ENCODE measurements at regions not wholly inside any gene's neighbourhood (a gene's known extent, or its start where the extent isn't known, plus 50 kb on each side); places are given as distances from the start of the nearest gene placed in this dataset.

DNA sequence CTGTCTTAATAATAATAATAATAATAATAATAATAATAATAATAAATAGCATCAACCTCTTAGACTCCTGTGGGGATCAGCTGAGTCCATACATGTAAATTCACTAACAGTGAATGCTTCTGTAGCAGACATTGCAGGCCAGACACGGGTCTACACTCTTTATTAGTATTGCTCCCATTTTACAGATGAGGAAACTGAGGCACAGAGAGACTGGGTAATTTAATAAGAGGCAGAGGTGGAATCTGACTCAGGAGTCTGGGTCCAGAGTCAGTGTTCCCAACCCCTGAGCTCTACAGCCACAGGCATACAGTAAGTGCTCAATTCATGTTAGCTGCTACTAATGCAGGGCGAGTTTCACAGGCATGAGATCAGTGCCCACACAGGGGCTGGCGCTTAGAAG, 123.2 kb upstream of the MAP1LC3B2 start:
- Mint-ChIP-seq H3K4me3 (no peak overlapping the region), H3K27me3 (ENCODE audit: low read depth) (peaks cover 6% of the 10 kb centered on the region)

DNA sequence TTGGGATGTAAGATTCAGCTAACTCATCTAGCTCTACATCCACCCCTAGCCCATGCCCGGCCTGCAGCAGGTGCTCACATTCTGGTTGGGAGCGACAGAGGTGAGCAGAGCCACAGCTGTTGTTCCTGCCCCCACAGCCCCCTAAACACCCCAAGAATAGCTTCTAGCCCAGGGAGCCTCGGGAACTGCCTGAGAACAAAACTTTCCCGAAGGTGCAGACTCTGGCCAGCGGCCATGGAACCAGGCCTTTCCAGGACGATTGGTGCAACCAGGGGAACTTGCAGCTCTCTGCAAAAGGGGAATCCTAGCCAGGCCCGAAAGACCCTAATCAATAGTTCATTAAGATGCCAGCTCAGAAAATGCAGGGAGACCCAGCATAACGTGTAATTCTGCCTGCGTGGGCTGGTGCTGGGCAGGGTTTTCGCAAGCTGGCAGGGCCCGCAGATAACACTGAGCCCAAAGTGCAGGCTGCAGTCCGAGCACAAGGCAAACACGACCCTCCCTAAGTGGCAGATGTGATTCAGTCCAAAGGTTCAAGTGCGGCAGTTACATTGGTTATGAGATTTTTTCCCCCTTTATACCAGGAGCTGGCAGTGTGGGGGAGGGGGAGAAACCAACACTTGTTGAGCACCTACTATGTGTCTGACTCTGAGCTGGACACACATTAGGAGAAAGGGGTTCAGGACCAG, 122.5 kb upstream of the MAP1LC3B2 start:
- Mint-ChIP-seq H3K27ac (peak overlapping the region in 1 of 3 experiments; percentile 58), H3K9me3 (no peaks in the 10 kb centered on the region), H3K36me3 (ENCODE audit: low read depth) (no peaks in the 10 kb centered on the region)

More for the DNA sequence above, 123.2 kb upstream of the MAP1LC3B2 start:
- no peaks in the 10 kb centered on the region for H3K9me3 Mint-ChIP-seq
- H3K36me3 Mint-ChIP-seq (ENCODE audit: low read depth), result no peaks in the 10 kb centered on the region
- peaks cover 43% of the 10 kb centered on the region for H3K4me1 Mint-ChIP-seq
- H3K27ac Mint-ChIP-seq, result no peak overlapping the region
- TF ChIP-seq, protein P1, sequence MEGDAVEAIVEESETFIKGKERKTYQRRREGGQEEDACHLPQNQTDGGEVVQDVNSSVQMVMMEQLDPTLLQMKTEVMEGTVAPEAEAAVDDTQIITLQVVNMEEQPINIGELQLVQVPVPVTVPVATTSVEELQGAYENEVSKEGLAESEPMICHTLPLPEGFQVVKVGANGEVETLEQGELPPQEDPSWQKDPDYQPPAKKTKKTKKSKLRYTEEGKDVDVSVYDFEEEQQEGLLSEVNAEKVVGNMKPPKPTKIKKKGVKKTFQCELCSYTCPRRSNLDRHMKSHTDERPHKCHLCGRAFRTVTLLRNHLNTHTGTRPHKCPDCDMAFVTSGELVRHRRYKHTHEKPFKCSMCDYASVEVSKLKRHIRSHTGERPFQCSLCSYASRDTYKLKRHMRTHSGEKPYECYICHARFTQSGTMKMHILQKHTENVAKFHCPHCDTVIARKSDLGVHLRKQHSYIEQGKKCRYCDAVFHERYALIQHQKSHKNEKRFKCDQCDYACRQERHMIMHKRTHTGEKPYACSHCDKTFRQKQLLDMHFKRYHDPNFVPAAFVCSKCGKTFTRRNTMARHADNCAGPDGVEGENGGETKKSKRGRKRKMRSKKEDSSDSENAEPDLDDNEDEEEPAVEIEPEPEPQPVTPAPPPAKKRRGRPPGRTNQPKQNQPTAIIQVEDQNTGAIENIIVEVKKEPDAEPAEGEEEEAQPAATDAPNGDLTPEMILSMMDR (IDR thresholded peaks at IDR 0.05; ENCODE audit: unreplicated experiment in 3 of 3), result no peak

DNA sequence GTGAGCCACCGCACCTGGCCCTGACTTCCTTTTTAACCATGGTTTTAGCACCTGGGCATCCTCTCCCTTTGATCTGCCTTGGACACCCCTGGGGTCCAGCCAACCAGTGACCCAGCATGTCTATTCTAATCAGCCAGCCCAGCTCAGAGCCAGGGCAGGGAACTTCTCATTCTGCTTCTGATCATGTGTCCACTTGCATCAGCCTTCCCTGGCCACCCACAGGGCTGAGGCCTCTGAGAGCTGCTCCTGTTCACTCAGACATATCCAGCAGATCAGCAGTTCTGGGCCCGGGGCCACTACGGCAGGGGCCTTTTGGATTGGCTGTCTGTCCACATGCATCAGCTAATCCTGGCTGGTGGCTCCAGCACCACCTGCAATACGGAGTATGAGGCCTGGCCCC, 117.9 kb upstream of the MAP1LC3B2 start:
- no peaks in the 10 kb centered on the region for H3K36me3 Mint-ChIP-seq (ENCODE audit: low read depth)
- peaks cover 33% of the 10 kb centered on the region for H3K4me1 Mint-ChIP-seq
- H3K4me3 Mint-ChIP-seq, result no peak overlapping the region
- TF ChIP-seq, protein P1 (IDR thresholded peaks at IDR 0.05; ENCODE audit: unreplicated experiment in 3 of 3), result no peak
- peaks cover 6% of the 10 kb centered on the region for H3K27me3 Mint-ChIP-seq (ENCODE audit: low read depth)
- H3K27ac Mint-ChIP-seq, result peak overlapping the region in 1 of 3 experiments; percentile 45
- H3K9me3 Mint-ChIP-seq, result no peaks in the 10 kb centered on the region

More for the DNA sequence above, 122.5 kb upstream of the MAP1LC3B2 start:
- TF ChIP-seq, protein P1 (IDR thresholded peaks at IDR 0.05; ENCODE audit: unreplicated experiment in 3 of 3), result no peak
- Mint-ChIP-seq H3K4me1 (peaks cover 38% of the 10 kb centered on the region), H3K4me3 (no peak overlapping the region), H3K27me3 (ENCODE audit: low read depth) (peaks cover 6% of the 10 kb centered on the region)

DNA sequence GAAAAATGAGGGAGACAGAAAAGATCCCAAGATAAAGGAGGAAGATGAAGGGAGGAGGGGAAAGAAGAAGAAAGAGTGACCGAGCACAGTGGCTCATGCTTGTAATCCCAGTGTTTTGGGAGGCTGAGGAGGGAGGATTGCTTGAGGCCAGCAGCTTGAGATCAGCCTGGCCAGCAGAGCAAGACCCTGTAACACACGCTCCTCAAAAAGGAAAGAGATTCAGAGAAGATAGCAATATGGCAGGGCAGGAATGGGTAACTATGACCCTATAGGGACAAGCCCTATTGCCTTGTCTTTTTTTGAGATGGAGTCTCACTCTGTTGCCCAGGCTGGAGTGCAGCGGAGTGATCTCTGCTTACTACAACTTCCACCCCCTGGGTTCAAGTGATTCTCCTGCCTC, 116.9 kb upstream of the MAP1LC3B2 start:
- Mint-ChIP-seq H3K36me3 (ENCODE audit: low read depth) (no peaks in the 10 kb centered on the region), H3K4me1 (peaks cover 25% of the 10 kb centered on the region), H3K27me3 (ENCODE audit: low read depth) (no peaks in the 10 kb centered on the region), H3K9me3 (no peaks in the 10 kb centered on the region), H3K27ac (peak overlapping the region in 1 of 3 experiments; percentile 5), H3K4me3 (no peak overlapping the region)
- TF ChIP-seq, protein P1 (IDR thresholded peaks at IDR 0.05; ENCODE audit: unreplicated experiment in 3 of 3), result no peak

DNA sequence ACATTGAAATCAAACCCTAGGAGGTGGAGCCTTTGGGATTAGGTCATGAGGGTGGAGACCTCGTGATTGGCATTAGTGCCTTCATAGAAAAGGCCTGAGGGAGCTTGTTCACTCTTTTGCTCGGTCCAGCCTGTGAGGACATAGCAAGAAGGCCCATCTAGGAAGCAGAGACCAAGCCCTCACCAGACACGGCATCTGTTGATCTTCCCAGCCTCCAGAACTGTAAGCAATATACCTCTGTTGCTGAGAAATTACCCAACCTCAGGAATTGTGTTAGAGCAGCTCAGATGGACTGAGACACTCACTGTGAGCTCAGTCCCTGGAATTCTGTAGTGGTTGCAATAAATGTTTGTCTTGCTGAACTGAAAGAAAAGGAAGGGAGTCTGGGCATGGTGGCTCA, 116.2 kb upstream of the MAP1LC3B2 start:
- H3K9me3 Mint-ChIP-seq, result no peaks in the 10 kb centered on the region
- no peaks in the 10 kb centered on the region for H3K27me3 Mint-ChIP-seq (ENCODE audit: low read depth)
- TF ChIP-seq, protein P1 (IDR thresholded peaks at IDR 0.05; ENCODE audit: unreplicated experiment in 3 of 3), result no peak
- H3K4me1 Mint-ChIP-seq, result peaks cover 23% of the 10 kb centered on the region
- no peaks in the 10 kb centered on the region for H3K36me3 Mint-ChIP-seq (ENCODE audit: low read depth)
- H3K27ac Mint-ChIP-seq, result peak overlapping the region in 1 of 3 experiments; percentile 29
- H3K4me3 Mint-ChIP-seq, result no peak overlapping the region

Data from nephron (organoid).